ENCODE measurements at regions not wholly inside any gene's neighbourhood (a gene's known extent, or its start where the extent isn't known, plus 50 kb on each side); places are given as distances from the start of the nearest gene placed in this dataset.

- H3K27ac ChIP-seq (ENCODE audit: low read depth, low read length), result no peak overlapping the region
- H3K9me3 ChIP-seq (ENCODE audit: low read length), result no peaks in the 10 kb centered on the region
- no peaks in the 10 kb centered on the region for H3K27me3 ChIP-seq (ENCODE audit: control insufficient read depth in 1 of 2, insufficient read depth in 2 of 2, low read length in 2 of 2)
- H3K9ac ChIP-seq (ENCODE audit: low read length), result no peak overlapping the region
- no peak overlapping the region for H3K4me3 ChIP-seq (ENCODE audit: low read depth in 1 of 2, low read length in 2 of 2)
- no peaks in the 10 kb centered on the region for H3K4me1 ChIP-seq (ENCODE audit: insufficient read depth, low read length)
- no peaks in the 10 kb centered on the region for H3K36me3 ChIP-seq (ENCODE audit: insufficient read depth, low read length)
Observed at GRCh38 chr2:62369541-62370202, 136.3 kb downstream of the TMEM17 start.

GRCh38 chr2:62364791-62365528, 141.0 kb downstream of the TMEM17 start:
- Histone ChIP-seq H3K9ac (ENCODE audit: low read length) (no peak overlapping the region), H3K27ac (ENCODE audit: low read depth, low read length) (no peak overlapping the region), H3K9me3 (ENCODE audit: low read length) (peaks cover 6% of the 10 kb centered on the region), H3K4me3 (ENCODE audit: low read depth in 1 of 2, low read length in 2 of 2) (no peak overlapping the region), H3K4me1 (ENCODE audit: insufficient read depth, low read length) (no peaks in the 10 kb centered on the region), H3K36me3 (ENCODE audit: insufficient read depth, low read length) (no peaks in the 10 kb centered on the region), H3K27me3 (ENCODE audit: control insufficient read depth in 1 of 2, insufficient read depth in 2 of 2, low read length in 2 of 2) (no peaks in the 10 kb centered on the region)

- Histone ChIP-seq H3K4me3 (ENCODE audit: low read depth in 1 of 2, low read length in 2 of 2) (no peak overlapping the region), H3K9ac (ENCODE audit: low read length) (no peak overlapping the region), H3K36me3 (ENCODE audit: insufficient read depth, low read length) (no peaks in the 10 kb centered on the region), H3K27me3 (ENCODE audit: control insufficient read depth in 1 of 2, insufficient read depth in 2 of 2, low read length in 2 of 2) (no peaks in the 10 kb centered on the region), H3K4me1 (ENCODE audit: insufficient read depth, low read length) (no peaks in the 10 kb centered on the region), H3K27ac (ENCODE audit: low read depth, low read length) (no peak overlapping the region), H3K9me3 (ENCODE audit: low read length) (peaks cover 6% of the 10 kb centered on the region)
Observed at GRCh38 chr2:62363166-62363565, 142.8 kb downstream of the TMEM17 start.

- peaks cover 6% of the 10 kb centered on the region for H3K9me3 ChIP-seq (ENCODE audit: low read length)
- H3K9ac ChIP-seq (ENCODE audit: low read length), result no peak overlapping the region
- H3K4me3 ChIP-seq (ENCODE audit: low read depth in 1 of 2, low read length in 2 of 2), result no peak overlapping the region
- no peaks in the 10 kb centered on the region for H3K4me1 ChIP-seq (ENCODE audit: insufficient read depth, low read length)
- no peak overlapping the region for H3K27ac ChIP-seq (ENCODE audit: low read depth, low read length)
- no peaks in the 10 kb centered on the region for H3K27me3 ChIP-seq (ENCODE audit: control insufficient read depth in 1 of 2, insufficient read depth in 2 of 2, low read length in 2 of 2)
- H3K36me3 ChIP-seq (ENCODE audit: insufficient read depth, low read length), result no peaks in the 10 kb centered on the region
Observed at GRCh38 chr2:62362561-62362960, 143.4 kb downstream of the TMEM17 start.

GRCh38 chr2:62361964-62362363, 144.0 kb downstream of the TMEM17 start:
- no peaks in the 10 kb centered on the region for H3K36me3 ChIP-seq (ENCODE audit: insufficient read depth, low read length)
- H3K9ac ChIP-seq (ENCODE audit: low read length), result no peak overlapping the region
- no peak overlapping the region for H3K27ac ChIP-seq (ENCODE audit: low read depth, low read length)
- no peak overlapping the region for H3K4me3 ChIP-seq (ENCODE audit: low read depth in 1 of 2, low read length in 2 of 2)
- no peaks in the 10 kb centered on the region for H3K27me3 ChIP-seq (ENCODE audit: control insufficient read depth in 1 of 2, insufficient read depth in 2 of 2, low read length in 2 of 2)
- H3K9me3 ChIP-seq (ENCODE audit: low read length), result peaks cover 6% of the 10 kb centered on the region
- no peaks in the 10 kb centered on the region for H3K4me1 ChIP-seq (ENCODE audit: insufficient read depth, low read length)

GRCh38 chr2:62354771-62355561, 151.0 kb downstream of the TMEM17 start:
- Histone ChIP-seq H3K27ac (ENCODE audit: low read depth, low read length) (no peak overlapping the region), H3K9me3 (ENCODE audit: low read length) (no peaks in the 10 kb centered on the region), H3K4me3 (ENCODE audit: low read depth in 1 of 2, low read length in 2 of 2) (no peak overlapping the region), H3K36me3 (ENCODE audit: insufficient read depth, low read length) (no peaks in the 10 kb centered on the region), H3K27me3 (ENCODE audit: control insufficient read depth in 1 of 2, insufficient read depth in 2 of 2, low read length in 2 of 2) (no peaks in the 10 kb centered on the region), H3K4me1 (ENCODE audit: insufficient read depth, low read length) (no peaks in the 10 kb centered on the region), H3K9ac (ENCODE audit: low read length) (no peak overlapping the region)

- no peak overlapping the region for H3K27ac ChIP-seq (ENCODE audit: low read depth, low read length)
- no peaks in the 10 kb centered on the region for H3K36me3 ChIP-seq (ENCODE audit: insufficient read depth, low read length)
- H3K27me3 ChIP-seq (ENCODE audit: control insufficient read depth in 1 of 2, insufficient read depth in 2 of 2, low read length in 2 of 2), result no peaks in the 10 kb centered on the region
- H3K4me3 ChIP-seq (ENCODE audit: low read depth in 1 of 2, low read length in 2 of 2), result no peak overlapping the region
- no peak overlapping the region for H3K9ac ChIP-seq (ENCODE audit: low read length)
- no peaks in the 10 kb centered on the region for H3K9me3 ChIP-seq (ENCODE audit: low read length)
- no peaks in the 10 kb centered on the region for H3K4me1 ChIP-seq (ENCODE audit: insufficient read depth, low read length)
Observed at GRCh38 chr2:62352031-62352430, 154.0 kb downstream of the TMEM17 start.

- no peaks in the 10 kb centered on the region for H3K27me3 ChIP-seq (ENCODE audit: control insufficient read depth in 1 of 2, insufficient read depth in 2 of 2, low read length in 2 of 2)
- no peaks in the 10 kb centered on the region for H3K4me1 ChIP-seq (ENCODE audit: insufficient read depth, low read length)
- H3K36me3 ChIP-seq (ENCODE audit: insufficient read depth, low read length), result no peaks in the 10 kb centered on the region
- no peak overlapping the region for H3K27ac ChIP-seq (ENCODE audit: low read depth, low read length)
- H3K9me3 ChIP-seq (ENCODE audit: low read length), result no peaks in the 10 kb centered on the region
- no peak overlapping the region for H3K4me3 ChIP-seq (ENCODE audit: low read depth in 1 of 2, low read length in 2 of 2)
- no peak overlapping the region for H3K9ac ChIP-seq (ENCODE audit: low read length)
Observed at GRCh38 chr2:62349788-62350187, 153.9 kb downstream of the B3GNT2 start.

GRCh38 chr2:62348700-62349099, 152.8 kb downstream of the B3GNT2 start:
- no peaks in the 10 kb centered on the region for H3K27me3 ChIP-seq (ENCODE audit: control insufficient read depth in 1 of 2, insufficient read depth in 2 of 2, low read length in 2 of 2)
- H3K27ac ChIP-seq (ENCODE audit: low read depth, low read length), result no peak overlapping the region
- H3K9ac ChIP-seq (ENCODE audit: low read length), result no peak overlapping the region
- no peaks in the 10 kb centered on the region for H3K4me1 ChIP-seq (ENCODE audit: insufficient read depth, low read length)
- H3K4me3 ChIP-seq (ENCODE audit: low read depth in 1 of 2, low read length in 2 of 2), result no peak overlapping the region
- no peaks in the 10 kb centered on the region for H3K9me3 ChIP-seq (ENCODE audit: low read length)
- no peaks in the 10 kb centered on the region for H3K36me3 ChIP-seq (ENCODE audit: insufficient read depth, low read length)

GRCh38 chr2:62347563-62348270, 151.8 kb downstream of the B3GNT2 start:
- no peaks in the 10 kb centered on the region for H3K27me3 ChIP-seq (ENCODE audit: control insufficient read depth in 1 of 2, insufficient read depth in 2 of 2, low read length in 2 of 2)
- no peaks in the 10 kb centered on the region for H3K4me1 ChIP-seq (ENCODE audit: insufficient read depth, low read length)
- no peaks in the 10 kb centered on the region for H3K36me3 ChIP-seq (ENCODE audit: insufficient read depth, low read length)
- H3K9me3 ChIP-seq (ENCODE audit: low read length), result no peaks in the 10 kb centered on the region
- H3K4me3 ChIP-seq (ENCODE audit: low read depth in 1 of 2, low read length in 2 of 2), result no peak overlapping the region
- H3K27ac ChIP-seq (ENCODE audit: low read depth, low read length), result no peak overlapping the region
- no peak overlapping the region for H3K9ac ChIP-seq (ENCODE audit: low read length)

- Histone ChIP-seq H3K4me1 (ENCODE audit: insufficient read depth, low read length) (peaks cover 9% of the 10 kb centered on the region), H3K4me3 (ENCODE audit: low read depth in 1 of 2, low read length in 2 of 2) (no peak overlapping the region), H3K9ac (ENCODE audit: low read length) (no peak overlapping the region), H3K9me3 (ENCODE audit: low read length) (no peaks in the 10 kb centered on the region), H3K27me3 (ENCODE audit: control insufficient read depth in 1 of 2, insufficient read depth in 2 of 2, low read length in 2 of 2) (no peaks in the 10 kb centered on the region), H3K27ac (ENCODE audit: low read depth, low read length) (no peak overlapping the region), H3K36me3 (ENCODE audit: insufficient read depth, low read length) (no peaks in the 10 kb centered on the region)
Observed at GRCh38 chr2:62344472-62344871, 148.6 kb downstream of the B3GNT2 start.

All from muscle layer of colon (tissue), 2 donors.